ENCODE measurements at regions not wholly inside any gene's neighbourhood (a gene's known extent, or its start where the extent isn't known, plus 50 kb on each side); places are given as distances from the start of the nearest gene placed in this dataset.

DNA sequence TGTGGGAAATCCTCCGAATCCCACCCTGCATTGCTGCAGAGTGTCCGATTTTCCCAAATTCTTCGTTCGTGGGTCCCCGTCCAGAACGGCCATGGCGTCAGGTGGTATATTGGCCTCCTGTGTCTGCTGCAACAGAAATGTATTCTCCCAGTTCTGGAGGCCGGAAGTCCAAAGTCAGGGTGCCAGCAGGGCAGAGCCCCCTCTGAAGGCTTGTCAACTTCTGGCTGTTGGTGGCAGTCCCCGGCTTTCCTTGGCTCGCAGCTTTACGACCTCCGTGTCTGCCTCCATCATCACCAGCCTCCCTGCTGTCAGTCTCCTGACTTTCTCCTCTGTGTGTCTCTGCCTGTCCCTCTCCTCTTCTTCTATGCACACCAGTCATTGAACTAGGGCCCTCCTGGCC lies 142.1 kb upstream of the FOXF1 start:
- in situ Hi-C loops (cut with MboI) (no loop called here), intact Hi-C loops (cut with micrococcal nuclease; ENCODE audit: unreplicated experiment) (no loop called here)
- POLR2A ChIA-PET, result no interaction called here
- peaks cover 2 to 3% of the 10 kb centered on the region in 2 experiments; a peak in 2 of 4 replicates for H3K27me3 ChIP-seq (replicated peaks in 1 of 2; ENCODE audit: control insufficient read depth in 2 of 2, insufficient read depth in 2 of 2, low read length in 1 of 2)
- TF ChIP-seq PAX5 (IDR thresholded peaks at IDR 0.05; ENCODE audit: borderline replicate concordance, low read depth, low read length), result no peak
- TF ChIP-seq, protein P1, sequence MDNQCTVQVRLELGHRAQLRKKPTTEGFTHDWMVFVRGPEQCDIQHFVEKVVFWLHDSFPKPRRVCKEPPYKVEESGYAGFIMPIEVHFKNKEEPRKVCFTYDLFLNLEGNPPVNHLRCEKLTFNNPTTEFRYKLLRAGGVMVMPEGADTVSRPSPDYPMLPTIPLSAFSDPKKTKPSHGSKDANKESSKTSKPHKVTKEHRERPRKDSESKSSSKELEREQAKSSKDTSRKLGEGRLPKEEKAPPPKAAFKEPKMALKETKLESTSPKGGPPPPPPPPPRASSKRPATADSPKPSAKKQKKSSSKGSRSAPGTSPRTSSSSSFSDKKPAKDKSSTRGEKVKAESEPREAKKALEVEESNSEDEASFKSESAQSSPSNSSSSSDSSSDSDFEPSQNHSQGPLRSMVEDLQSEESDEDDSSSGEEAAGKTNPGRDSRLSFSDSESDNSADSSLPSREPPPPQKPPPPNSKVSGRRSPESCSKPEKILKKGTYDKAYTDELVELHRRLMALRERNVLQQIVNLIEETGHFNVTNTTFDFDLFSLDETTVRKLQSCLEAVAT (IDR thresholded peaks at IDR 0.05), result no peak
- no peak for TF ChIP-seq ZSCAN29 (IDR thresholded peaks at IDR 0.05)
- TF ChIP-seq CBX5 (IDR thresholded peaks at IDR 0.05; ENCODE audit: low read depth), result no peak
- TF ChIP-seq, protein P2, sequence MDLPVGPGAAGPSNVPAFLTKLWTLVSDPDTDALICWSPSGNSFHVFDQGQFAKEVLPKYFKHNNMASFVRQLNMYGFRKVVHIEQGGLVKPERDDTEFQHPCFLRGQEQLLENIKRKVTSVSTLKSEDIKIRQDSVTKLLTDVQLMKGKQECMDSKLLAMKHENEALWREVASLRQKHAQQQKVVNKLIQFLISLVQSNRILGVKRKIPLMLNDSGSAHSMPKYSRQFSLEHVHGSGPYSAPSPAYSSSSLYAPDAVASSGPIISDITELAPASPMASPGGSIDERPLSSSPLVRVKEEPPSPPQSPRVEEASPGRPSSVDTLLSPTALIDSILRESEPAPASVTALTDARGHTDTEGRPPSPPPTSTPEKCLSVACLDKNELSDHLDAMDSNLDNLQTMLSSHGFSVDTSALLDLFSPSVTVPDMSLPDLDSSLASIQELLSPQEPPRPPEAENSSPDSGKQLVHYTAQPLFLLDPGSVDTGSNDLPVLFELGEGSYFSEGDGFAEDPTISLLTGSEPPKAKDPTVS (IDR thresholded peaks at IDR 0.05; ENCODE audit: low read depth, low read length), result no peak
- TF ChIP-seq RUNX3 (IDR thresholded peaks at IDR 0.05; ENCODE audit: low read length), result no peak
- no peak for TF ChIP-seq HDAC6 (IDR thresholded peaks at IDR 0.05; ENCODE audit: unreplicated experiment)
- no peak for TF ChIP-seq ESRRA (IDR thresholded peaks at IDR 0.05; ENCODE audit: low read length)
- no peak for TF ChIP-seq POLR2AphosphoS2 (IDR thresholded peaks at IDR 0.05; ENCODE audit: low read depth, low read length)
- TF ChIP-seq, protein P3, sequence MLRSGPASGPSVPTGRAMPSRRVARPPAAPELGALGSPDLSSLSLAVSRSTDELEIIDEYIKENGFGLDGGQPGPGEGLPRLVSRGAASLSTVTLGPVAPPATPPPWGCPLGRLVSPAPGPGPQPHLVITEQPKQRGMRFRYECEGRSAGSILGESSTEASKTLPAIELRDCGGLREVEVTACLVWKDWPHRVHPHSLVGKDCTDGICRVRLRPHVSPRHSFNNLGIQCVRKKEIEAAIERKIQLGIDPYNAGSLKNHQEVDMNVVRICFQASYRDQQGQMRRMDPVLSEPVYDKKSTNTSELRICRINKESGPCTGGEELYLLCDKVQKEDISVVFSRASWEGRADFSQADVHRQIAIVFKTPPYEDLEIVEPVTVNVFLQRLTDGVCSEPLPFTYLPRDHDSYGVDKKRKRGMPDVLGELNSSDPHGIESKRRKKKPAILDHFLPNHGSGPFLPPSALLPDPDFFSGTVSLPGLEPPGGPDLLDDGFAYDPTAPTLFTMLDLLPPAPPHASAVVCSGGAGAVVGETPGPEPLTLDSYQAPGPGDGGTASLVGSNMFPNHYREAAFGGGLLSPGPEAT (IDR thresholded peaks at IDR 0.05; ENCODE audit: low read depth), result no peak
- TF ChIP-seq ZZZ3 (IDR thresholded peaks at IDR 0.05; ENCODE audit: control insufficient read depth, insufficient read length, low read depth), result no peak
- TF ChIP-seq, protein P4, sequence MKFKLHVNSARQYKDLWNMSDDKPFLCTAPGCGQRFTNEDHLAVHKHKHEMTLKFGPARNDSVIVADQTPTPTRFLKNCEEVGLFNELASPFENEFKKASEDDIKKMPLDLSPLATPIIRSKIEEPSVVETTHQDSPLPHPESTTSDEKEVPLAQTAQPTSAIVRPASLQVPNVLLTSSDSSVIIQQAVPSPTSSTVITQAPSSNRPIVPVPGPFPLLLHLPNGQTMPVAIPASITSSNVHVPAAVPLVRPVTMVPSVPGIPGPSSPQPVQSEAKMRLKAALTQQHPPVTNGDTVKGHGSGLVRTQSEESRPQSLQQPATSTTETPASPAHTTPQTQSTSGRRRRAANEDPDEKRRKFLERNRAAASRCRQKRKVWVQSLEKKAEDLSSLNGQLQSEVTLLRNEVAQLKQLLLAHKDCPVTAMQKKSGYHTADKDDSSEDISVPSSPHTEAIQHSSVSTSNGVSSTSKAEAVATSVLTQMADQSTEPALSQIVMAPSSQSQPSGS (IDR thresholded peaks at IDR 0.05; ENCODE audit: low read length), result no peak
- RAD21 ChIA-PET (ENCODE audit: unreplicated experiment), result no interaction called here
- ATAC-seq (no peak), FAIRE-seq (no peak), DNase-seq (ENCODE audit: low read depth, low spot score) (no peak)
- CTCF ChIA-PET, result no interaction called here
- WGBS (ENCODE audit: insufficient coverage, insufficient replicate concordance, low lambda C conversion rate, missing lambda C conversion rate), result 35% methylated on average over 12 of the region's 12 CpGs
- no peak overlapping the region for H3K4me2 ChIP-seq (ENCODE audit: control insufficient read depth, insufficient read depth)
- H3K36me3 ChIP-seq (ENCODE audit: control insufficient read depth in 2 of 2, insufficient read depth in 2 of 2, low read length in 1 of 2), result no peaks in the 10 kb centered on the region
- H3K9me3 ChIP-seq (replicated peaks; ENCODE audit: control insufficient read depth, insufficient read depth, low read length), result no peaks in the 10 kb centered on the region
- H3K4me1 ChIP-seq (ENCODE audit: control insufficient read depth, insufficient read depth, low read length), result no peaks in the 10 kb centered on the region
- SMC1A ChIA-PET (ENCODE audit: uncharacterized antibody, unreplicated experiment), result interaction anchor here (0.9 kb wide), 1 partner anchor 7 kb away, joined by 3 read pairs; no protein-coding TSS in a partner anchor
- H3K9ac ChIP-seq (ENCODE audit: control insufficient read depth, insufficient read depth, low read length), result no peak overlapping the region
- no peak overlapping the region for H3K27ac ChIP-seq (ENCODE audit: control insufficient read depth, insufficient read depth)
- no peaks in the 10 kb centered on the region for H3K79me2 ChIP-seq (ENCODE audit: control insufficient read depth, insufficient read depth, low read length)
- no peak overlapping the region for H2AFZ ChIP-seq (ENCODE audit: control insufficient read depth, low read depth, low read length)
- H4K20me1 ChIP-seq (ENCODE audit: control insufficient read depth, insufficient read depth), result no peaks in the 10 kb centered on the region
- no TSS peak for BruUV-seq (replicated peaks)
- no peak overlapping the region for H3K4me3 ChIP-seq

Data from GM12878 (cell line).